HepG2 (cell line): ENCODE measurements at regions not wholly inside any gene's neighbourhood (a gene's known extent, or its start where the extent isn't known, plus 50 kb on each side); places are given as distances from the start of the nearest gene placed in this dataset.

Experiments
- ATAC-seq: fragments of 200-7000 bp; cut with Tn5 transposase; 3 replicates; pipeline ENCODE4 v1.9.1; 2020; ENCODE audit warnings: mild to moderate bottlenecking, moderate library complexity
- BruUV-seq: library from RNA; stranded (reverse); fragments of 400-500 nt; replicated peaks from 2 replicates; lab custom pipeline; 2021; lab: Mats Ljungman, UMichigan
- CTCF ChIA-PET: fragments of 300-600 bp; formaldehyde crosslinking; extraction: SDS; loops from one replicate; lab custom pipeline; 2021; ENCODE audit warnings: low total read pairs, inconsistent platforms, low intra/inter-chr PET ratio; lab: Yijun Ruan, JAX
- POLR2A ChIA-PET: fragments of 350-600 bp; sonication (Branson Sonifier 250); formaldehyde crosslinking; loops from one replicate; lab custom pipeline; 2020; ENCODE audit warnings: antibody characterized with exemption, inconsistent platforms; lab: Yijun Ruan, JAX
- DNase-seq: peaks from one replicate; pipeline ENCODE4 v3.0.0-alpha.2; 2015; ENCODE audit warnings: low spot score
- FAIRE-seq: peaks from 3 replicates; lab custom pipeline; 2011; peaks lifted over from hg19 to GRCh38; lab: Jason Lieb, UNC
- H2AFZ ChIP-seq: one replicate; pipeline ENCODE4 v1.6.1; 2011; ENCODE audit warnings: low read length, inconsistent platforms
- H3K27ac ChIP-seq: fragments of 300-600 bp; 3 replicates; pipeline ENCODE4 v1.8.0; 2011; ENCODE audit warnings: mixed run types, mild to moderate bottlenecking, mixed read lengths, low read length, inconsistent platforms; ENCODE audit not compliant: insufficient read depth; ENCODE audit errors: extremely low read length
- H3K27me3 ChIP-seq, 2 experiments: fragments of 200-600 bp in 1 of 2; 2 replicates in 1 of 2; 3 replicates in 1 of 2; pipeline versions ENCODE4 v1.6.0 to v1.8.0; 2011; ENCODE audit warnings: low read length in 2 of 2, mild to moderate bottlenecking in 2 of 2, moderate library complexity in 2 of 2, inconsistent platforms in 1 of 2; ENCODE audit not compliant: insufficient read depth in 2 of 2, control insufficient read depth in 1 of 2
- H3K36me3 ChIP-seq, 2 experiments: fragments of 200-600 bp in 1 of 2; replicated peaks in 1 of 2; 2 replicates in 1 of 2; 3 replicates in 1 of 2; pipeline versions ENCODE4 v1.5.1 to v1.8.0; 2011; ENCODE audit warnings: low read length in 2 of 2, inconsistent platforms in 1 of 2; ENCODE audit not compliant: insufficient read depth in 2 of 2, control insufficient read depth in 1 of 2
- H3K4me1 ChIP-seq: 2 replicates; pipeline ENCODE4 v1.5.1; 2012; ENCODE audit warnings: low read length, inconsistent platforms; ENCODE audit not compliant: insufficient read depth
- H3K4me2 ChIP-seq: 2 replicates; pipeline ENCODE4 v1.6.0; 2011; ENCODE audit warnings: low read depth, low read length, inconsistent platforms
- H3K4me3 ChIP-seq, 3 experiments: fragments of 200-600 bp in 1 of 3; sonication (generic), shearing (Covaris generic) in 1 of 3; replicated peaks in 1 of 3; 2 replicates each; pipeline ENCODE4 v1.5.1; 2011 to 2016; ENCODE audit warnings: low read length in 3 of 3, inconsistent platforms in 2 of 3, low read depth in 2 of 3, mild to moderate bottlenecking in 2 of 3, control low read depth in 1 of 3, mixed read lengths in 1 of 3; ENCODE audit not compliant: insufficient read depth in 1 of 3
- H3K79me2 ChIP-seq: one replicate; pipeline ENCODE4 v1.6.1; 2011; ENCODE audit warnings: low read length, inconsistent platforms; ENCODE audit not compliant: insufficient read depth
- H3K9ac ChIP-seq: 2 replicates; pipeline ENCODE4 v1.6.0; 2011; ENCODE audit warnings: mild to moderate bottlenecking, low read depth, low read length, inconsistent platforms; ENCODE audit not compliant: insufficient read depth
- H3K9me3 ChIP-seq: 2 replicates; pipeline ENCODE4 v1.5.1; 2012; ENCODE audit warnings: mild to moderate bottlenecking, low read length
- H4K20me1 ChIP-seq: 2 replicates; pipeline ENCODE4 v1.6.0; 2011; ENCODE audit warnings: inconsistent platforms, mild to moderate bottlenecking, low read length, moderate library complexity; ENCODE audit not compliant: insufficient read depth
- ATF7 ChIP-seq, 2 experiments: fragments of 450-650 bp in 1 of 2; sonication (generic) in 1 of 2; formaldehyde crosslinking in 1 of 2; IDR thresholded peaks; 2 replicates each; pipeline versions ENCODE4 v1.4.0 to v1.6.1; 2016 to 2020; ENCODE audit warnings: antibody characterized with exemption in 1 of 2, mild to moderate bottlenecking in 1 of 2, missing genetic modification reagents in 1 of 2
- HDAC2 ChIP-seq: sonication (generic); formaldehyde crosslinking; IDR thresholded peaks from 2 replicates; pipeline ENCODE4 v1.4.0; 2020; ENCODE audit warnings: missing genetic modification reagents
- JUN ChIP-seq: sonication (generic); formaldehyde crosslinking; IDR thresholded peaks from 2 replicates; pipeline ENCODE4 v1.4.0; 2020; ENCODE audit warnings: mild to moderate bottlenecking, missing genetic modification reagents
- POLR2G ChIP-seq: fragments of 200-400 bp; formaldehyde crosslinking; IDR thresholded peaks from 2 replicates; pipeline ENCODE4 v1.6.1; 2018; ENCODE audit warnings: mild to moderate bottlenecking, low read depth, low read length, moderate library complexity
- SRSF9 ChIP-seq: fragments of 200-400 bp; formaldehyde crosslinking; IDR thresholded peaks from 2 replicates; pipeline ENCODE4 v1.6.1; 2018; ENCODE audit warnings: borderline replicate concordance, mild to moderate bottlenecking, low read depth, low read length; ENCODE audit not compliant: insufficient read depth, poor library complexity, severe bottlenecking
- ZBTB7A ChIP-seq: sonication (generic); formaldehyde crosslinking; IDR thresholded peaks from 2 replicates; pipeline ENCODE4 v1.8.0; 2022; ENCODE audit warnings: mild to moderate bottlenecking, missing genetic modification reagents
- ZNF10 ChIP-seq: sonication (generic); formaldehyde crosslinking; IDR thresholded peaks from 2 replicates; pipeline ENCODE4 v1.4.0; 2020; ENCODE audit warnings: mild to moderate bottlenecking, low read depth, missing genetic modification reagents, borderline replicate concordance
- ZNF407 ChIP-seq: sonication (generic); formaldehyde crosslinking; IDR thresholded peaks from one replicate; pipeline ENCODE4 v1.5.1; 2020; ENCODE audit warnings: mild to moderate bottlenecking, missing genetic modification reagents; ENCODE audit errors: not compliant biosample characterization
- ZNF441 ChIP-seq: sonication (generic); formaldehyde crosslinking; IDR thresholded peaks from 2 replicates; pipeline ENCODE4 v1.7.0; 2021; ENCODE audit warnings: missing genetic modification reagents, borderline replicate concordance
- ZNF496 ChIP-seq: sonication (generic); formaldehyde crosslinking; IDR thresholded peaks from 2 replicates; pipeline ENCODE4 v1.8.1; 2023; ENCODE audit warnings: mild to moderate bottlenecking, moderate library complexity, missing genetic modification reagents; ENCODE audit not compliant: insufficient replicate concordance
- ZNF572 ChIP-seq: sonication (generic); formaldehyde crosslinking; IDR thresholded peaks from 2 replicates; pipeline ENCODE4 v1.5.1; 2020; ENCODE audit warnings: mild to moderate bottlenecking, missing genetic modification reagents
- WGBS: methylation state at CpG from one replicate; pipeline ENCODE4 v1.1.6; 2017; ENCODE audit warnings: low lambda C conversion rate; 5-methylcytosine and 5-hydroxymethylcytosine counted together
- in situ Hi-C: cut with HindIII; loops from 2 replicates; pipeline ENCODE4 v1.10.0; 2017; ENCODE audit warnings: low pct_unique_long_range_greater_than_20kb; ENCODE audit not compliant: extremely low pct_ligation_motif_present
- intact Hi-C: fragments of 100-400 bp; cut with micrococcal nuclease; formaldehyde crosslinking; loops from one replicate; pipeline ENCODE4 v1.10.0; 2022; ENCODE audit not compliant: unreplicated experiment
- TF ChIP-seq, protein P1 (sequence below): sonication (generic); formaldehyde crosslinking; IDR thresholded peaks from 2 replicates; pipeline ENCODE4 v1.5.0; 2020; ENCODE audit warnings: mild to moderate bottlenecking, missing genetic modification reagents, borderline replicate concordance

- TF ChIP-seq, protein P1, sequence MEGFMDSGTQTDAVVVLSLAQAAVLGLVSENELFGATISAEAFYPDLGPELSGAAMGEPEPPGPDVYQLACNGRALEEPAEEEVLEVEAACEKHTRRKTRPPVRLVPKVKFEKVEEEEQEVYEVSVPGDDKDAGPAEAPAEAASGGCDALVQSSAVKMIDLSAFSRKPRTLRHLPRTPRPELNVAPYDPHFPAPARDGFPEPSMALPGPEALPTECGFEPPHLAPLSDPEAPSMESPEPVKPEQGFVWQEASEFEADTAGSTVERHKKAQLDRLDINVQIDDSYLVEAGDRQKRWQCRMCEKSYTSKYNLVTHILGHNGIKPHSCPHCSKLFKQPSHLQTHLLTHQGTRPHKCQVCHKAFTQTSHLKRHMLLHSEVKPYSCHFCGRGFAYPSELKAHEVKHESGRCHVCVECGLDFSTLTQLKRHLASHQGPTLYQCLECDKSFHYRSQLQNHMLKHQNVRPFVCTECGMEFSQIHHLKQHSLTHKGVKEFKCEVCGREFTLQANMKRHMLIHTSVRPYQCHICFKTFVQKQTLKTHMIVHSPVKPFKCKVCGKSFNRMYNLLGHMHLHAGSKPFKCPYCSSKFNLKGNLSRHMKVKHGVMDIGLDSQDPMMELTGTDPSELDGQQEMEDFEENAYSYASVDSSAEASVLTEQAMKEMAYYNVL: no peak
- TF ChIP-seq ZNF441 (CRISPR knock-in tag): no peak
Measured at GRCh38 chr16:9602189-9602588, 510.7 kb downstream of the HAPSTR1 start (continued).

- in situ Hi-C loops (no loop called here), intact Hi-C loops (no loop called here)
- Histone ChIP-seq H2AFZ (no peak overlapping the region), H3K4me2 (no peak overlapping the region), H3K79me2 (no peaks in the 10 kb centered on the region), H3K4me3 (no peak overlapping the region), H3K27ac (no peak overlapping the region), H3K9me3 (no peaks in the 10 kb centered on the region), H3K4me1 (no peaks in the 10 kb centered on the region), H4K20me1 (no peaks in the 10 kb centered on the region), H3K9ac (no peak overlapping the region), H3K27me3 (peaks cover 0 to 31% of the 10 kb centered on the region in 2 experiments; a peak in 2 of 5 replicates), H3K36me3 (no peaks in the 10 kb centered on the region)
- FAIRE-seq (no peak), ATAC-seq (no peak), DNase-seq (no peak)
- no TSS peak for BruUV-seq
- WGBS: 19% methylated on average over 7 of the region's 7 CpGs
- CTCF ChIA-PET: no interaction called here
- POLR2A ChIA-PET: no interaction called here
- TF ChIP-seq POLR2G (no peak), ATF7 (IDR thresholded peaks at IDR 0.05) (peak; percentile 81), ATF7 (CRISPR knock-in tag; IDR thresholded peaks at IDR 0.05) (no peak), HDAC2 (CRISPR knock-in tag) (no peak), ZNF10 (no peak), ZNF407 (no peak), JUN (CRISPR knock-in tag) (no peak), ZBTB7A (CRISPR knock-in tag) (no peak), ZNF572 (CRISPR knock-in tag) (no peak), ZNF496 (no peak), SRSF9 (no peak)
Measured at GRCh38 chr16:9603316-9603715, 511.9 kb downstream of the HAPSTR1 start.
